B cell (primary cell): ENCODE measurements at regions not wholly inside any gene's neighbourhood (a gene's known extent, or its start where the extent isn't known, plus 50 kb on each side); places are given as distances from the start of the nearest gene placed in this dataset.

Experiments used
- ATAC-seq: fragments of 200-7000 bp; cut with Tn5 transposase; one replicate; pipeline ENCODE4 v1.10.0; 2021; ENCODE audit warnings: low read depth, mild to moderate bottlenecking, moderate number of reproducible peaks, moderate library complexity
- CTCF ChIA-PET: fragments of 350-600 bp; sonication (Branson Sonifier 250); formaldehyde crosslinking; loops from one replicate; lab custom pipeline; 2021; ENCODE audit warnings: antibody characterized with exemption, inconsistent platforms; lab: Charles Lee
- POLR2A ChIA-PET: fragments of 350-600 bp; sonication (Branson Sonifier 250); formaldehyde crosslinking; loops from one replicate; lab custom pipeline; 2021; ENCODE audit warnings: antibody characterized with exemption; lab: Charles Lee
- DNase-seq: peaks from one replicate; pipeline ENCODE4 v3.0.0; 2013
- H2AFZ ChIP-seq: 2 replicates; pipeline ENCODE4 v1.6.1; 2012; ENCODE audit warnings: mild to moderate bottlenecking, low read depth, low read length; ENCODE audit not compliant: insufficient read depth, poor library complexity, severe bottlenecking
- H3K27ac ChIP-seq, 2 donors: 1 replicate in 1 of 2; 2 replicates in 1 of 2; pipeline ENCODE4 v1.5.1; 2012 to 2013; ENCODE audit warnings: low read length in 2 of 2, mild to moderate bottlenecking in 2 of 2, moderate library complexity in 1 of 2
- H3K27me3 ChIP-seq, 4 experiments: fragments of 200-600 bp in 1 of 4; sonication (generic) in 1 of 4; replicated peaks in 1 of 4; 1 replicate in 2 of 4; 2 replicates in 2 of 4; pipeline versions ENCODE4 v1.6.1 to v1.7.0; 2013 to 2016; ENCODE audit warnings: low read length in 3 of 4, mild to moderate bottlenecking in 2 of 4, mixed read lengths in 1 of 4, moderate library complexity in 1 of 4; ENCODE audit not compliant: insufficient read depth in 4 of 4, control insufficient read depth in 3 of 4; ENCODE audit errors: control extremely low read depth in 1 of 4
- H3K36me3 ChIP-seq, 2 experiments: replicated peaks in 1 of 2; 1 replicate in 1 of 2; 2 replicates in 1 of 2; pipeline versions ENCODE4 v1.6.1 to v1.7.1; 2013; ENCODE audit warnings: low read length in 1 of 2; ENCODE audit not compliant: insufficient read depth in 2 of 2, control insufficient read depth in 1 of 2; ENCODE audit errors: control extremely low read depth in 1 of 2, extremely low read depth in 1 of 2
- H3K4me1 ChIP-seq, 2 donors: fragments of 200-600 bp in 1 of 2; sonication (generic) in 1 of 2; 1 replicate in 1 of 2; 2 replicates in 1 of 2; pipeline versions ENCODE4 v1.5.1 to v1.6.1; 2013 to 2017; ENCODE audit warnings: low read length in 2 of 2; ENCODE audit not compliant: control insufficient read depth in 2 of 2, insufficient read depth in 2 of 2
- H3K4me2 ChIP-seq: replicated peaks from 2 replicates; pipeline ENCODE3; 2012; ENCODE audit warnings: mild to moderate bottlenecking, low read depth, low read length; ENCODE audit not compliant: poor library complexity, severe bottlenecking
- H3K4me3 ChIP-seq, 5 experiments: fragments of 200-600 bp in 1 of 5; sonication (generic) in 1 of 5; 1 replicate in 3 of 5; 2 replicates in 2 of 5; pipeline versions ENCODE4 v1.5.1 to v1.7.0; 2011 to 2016; ENCODE audit warnings: low read length in 4 of 5, mild to moderate bottlenecking in 4 of 5, low read depth in 2 of 5, control low read depth in 1 of 5, moderate library complexity in 1 of 5; ENCODE audit not compliant: insufficient read depth in 1 of 5; ENCODE audit errors: control extremely low read depth in 1 of 5, extremely low read depth in 1 of 5
- H3K79me2 ChIP-seq: fragments of 200-600 bp; sonication (generic); one replicate; pipeline ENCODE4 v1.6.0; 2016; ENCODE audit warnings: low read length; ENCODE audit not compliant: control insufficient read depth, insufficient read depth
- H3K9ac ChIP-seq: fragments of 200-600 bp; sonication (generic); 2 replicates; pipeline ENCODE4 v1.6.1; 2017; ENCODE audit warnings: mild to moderate bottlenecking, low read length, moderate library complexity
- H3K9me3 ChIP-seq, 3 donors: one replicate each; pipeline versions ENCODE4 v1.6.1 to v1.7.1; 2013; ENCODE audit warnings: low read length in 2 of 3; ENCODE audit not compliant: control insufficient read depth in 2 of 3, insufficient read depth in 1 of 3; ENCODE audit errors: control extremely low read depth in 1 of 3
- H4K20me1 ChIP-seq: 2 replicates; pipeline ENCODE4 v1.6.0; 2012; ENCODE audit warnings: mild to moderate bottlenecking, low read length; ENCODE audit not compliant: insufficient read depth, control insufficient read depth, poor library complexity, severe bottlenecking
- H3K27ac Mint-ChIP-seq: one replicate; pipeline ENCODE4 v1.8.0; 2021; ENCODE audit warnings: mixed read lengths
- H3K27me3 Mint-ChIP-seq: one replicate; pipeline ENCODE4 v1.8.0; 2021; ENCODE audit warnings: mixed read lengths
- H3K4me1 Mint-ChIP-seq: one replicate; pipeline ENCODE4 v1.8.0; 2021; ENCODE audit warnings: mixed read lengths
- H3K4me3 Mint-ChIP-seq: one replicate; pipeline ENCODE4 v1.8.0; 2021; ENCODE audit warnings: mixed read lengths
- H3K9me3 Mint-ChIP-seq: one replicate; pipeline ENCODE4 v1.8.0; 2022; ENCODE audit warnings: mixed read lengths; ENCODE audit not compliant: insufficient read depth
- CTCF ChIP-seq: fragments of 200-600 bp; IDR thresholded peaks from one replicate; pipeline ENCODE4 v1.8.0; 2022; ENCODE audit warnings: antibody characterized with exemption, mild to moderate bottlenecking
- EZH2 ChIP-seq: IDR thresholded peaks from 2 replicates; pipeline ENCODE4 v1.6.1; 2012; ENCODE audit warnings: borderline replicate concordance, low read depth, mild to moderate bottlenecking, moderate library complexity, low read length; ENCODE audit not compliant: insufficient read depth, poor library complexity, severe bottlenecking
- WGBS: methylation state at CpG from one replicate; pipeline ENCODE4 v1.1.5; 2013; ENCODE audit warnings: missing lambda C conversion rate; ENCODE audit not compliant: insufficient coverage; 5-methylcytosine and 5-hydroxymethylcytosine counted together
- intact Hi-C: fragments of 100-400 bp; cut with micrococcal nuclease; formaldehyde crosslinking; loops from one replicate; pipeline ENCODE4 v1.10.0; 2022

- ATAC-seq, result no peak
- intact Hi-C loops, result no loop called here
- ChIA-PET CTCF (no interaction called here), POLR2A (no interaction called here)
- no peak for TF ChIP-seq CTCF
- no peak for TF ChIP-seq EZH2
- Histone ChIP-seq H3K9ac (no peak overlapping the region), H2AFZ (no peak overlapping the region), H3K36me3 (no peaks in the 10 kb centered on the region), H3K4me1 (no peaks in the 10 kb centered on the region), H3K4me2 (no peak overlapping the region), H3K27me3 (no peaks in the 10 kb centered on the region), H3K9me3 (no peaks in the 10 kb centered on the region), H3K79me2 (no peaks in the 10 kb centered on the region), H3K27ac (no peak overlapping the region), H3K4me3 (no peak overlapping the region), H4K20me1 (no peaks in the 10 kb centered on the region)
- Mint-ChIP-seq H3K4me3 (no peak overlapping the region), H3K4me1 (no peaks in the 10 kb centered on the region), H3K27ac (no peak overlapping the region), H3K9me3 (no peaks in the 10 kb centered on the region), H3K27me3 (no peaks in the 10 kb centered on the region)
- 68% methylated on average over 4 of the region's 6 CpGs for WGBS
- no peak for DNase-seq
Measured at GRCh38 chr5:117681431-117682254, 1107.0 kb upstream of the SEMA6A start.

GRCh38 chr5:117680426-117680825 is 1105.8 kb upstream of the SEMA6A start:
- ChIA-PET CTCF (no interaction called here), POLR2A (no interaction called here)
- no peak overlapping the region for H3K27ac Mint-ChIP-seq
- H3K4me3 Mint-ChIP-seq, result no peak overlapping the region
- Histone ChIP-seq H3K27ac (no peak overlapping the region), H3K4me3 (no peak overlapping the region), H2AFZ (no peak overlapping the region), H3K4me2 (no peak overlapping the region), H3K4me1 (no peaks in the 10 kb centered on the region), H4K20me1 (no peaks in the 10 kb centered on the region), H3K79me2 (no peaks in the 10 kb centered on the region), H3K9me3 (no peaks in the 10 kb centered on the region), H3K27me3 (no peaks in the 10 kb centered on the region), H3K9ac (no peak overlapping the region), H3K36me3 (no peaks in the 10 kb centered on the region)
- DNase-seq, result no peak
- ATAC-seq, result no peak
- H3K27me3 Mint-ChIP-seq, result no peaks in the 10 kb centered on the region
- no peaks in the 10 kb centered on the region for H3K9me3 Mint-ChIP-seq
- intact Hi-C loops, result no loop called here
- no peaks in the 10 kb centered on the region for H3K4me1 Mint-ChIP-seq
- no peak for TF ChIP-seq EZH2
- TF ChIP-seq CTCF, result no peak
- WGBS, result no CpG with 5 or more reads among the region's 1 CpG
